HG03460 (cell line): ENCODE measurements at regions not wholly inside any gene's neighbourhood (a gene's known extent, or its start where the extent isn't known, plus 50 kb on each side); places are given as distances from the start of the nearest gene placed in this dataset.

ENCODE experiments used
- ATAC-seq: cut with Tn5 transposase; IDR thresholded peaks from one replicate; pipeline ENCODE4 v1.9.1; 2021; ENCODE audit not compliant: unreplicated experiment

DNA sequence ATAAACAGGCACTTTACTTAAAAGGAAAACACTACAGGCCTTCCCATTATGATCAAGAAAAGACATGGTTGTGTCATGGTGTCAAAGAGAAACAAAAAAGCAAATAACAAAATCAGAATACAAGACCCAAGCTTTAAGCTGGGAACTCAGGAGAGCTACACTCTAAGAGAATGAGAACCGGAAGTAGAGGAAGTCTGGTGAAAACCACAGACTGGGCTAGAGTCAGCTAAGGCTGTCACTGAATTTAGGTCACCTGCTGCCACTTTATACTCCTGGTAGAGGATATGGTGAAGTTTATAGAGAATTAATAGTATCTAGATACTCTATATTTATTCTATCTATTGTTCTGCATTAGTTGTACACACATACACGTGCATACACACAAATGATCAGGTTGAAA, 971.7 kb downstream of the FLRT2 start:
- no peak for ATAC-seq

- ATAC-seq = no peak
Observed at GRCh38 chr14:86491743-86492142, 961.8 kb downstream of the FLRT2 start.

DNA sequence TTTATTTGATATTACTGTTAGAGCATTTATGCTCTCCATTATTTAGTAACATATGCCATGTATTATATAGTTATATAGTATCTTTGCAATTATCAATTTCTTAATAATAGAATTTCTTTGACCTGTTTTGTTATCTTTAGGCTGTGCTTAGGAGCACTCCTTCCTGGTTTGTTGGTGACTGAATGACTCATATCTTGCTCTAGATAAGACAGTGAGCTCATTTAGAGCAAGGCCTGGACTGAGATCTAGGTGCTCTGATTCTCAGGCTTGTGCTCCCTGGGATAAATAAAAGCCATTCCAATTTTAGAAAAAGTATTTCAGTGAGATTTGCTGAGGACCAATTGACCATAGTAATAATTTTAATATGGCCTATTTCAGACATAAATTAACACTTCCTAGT, 951.2 kb downstream of the FLRT2 start:
- ATAC-seq = no peak

DNA sequence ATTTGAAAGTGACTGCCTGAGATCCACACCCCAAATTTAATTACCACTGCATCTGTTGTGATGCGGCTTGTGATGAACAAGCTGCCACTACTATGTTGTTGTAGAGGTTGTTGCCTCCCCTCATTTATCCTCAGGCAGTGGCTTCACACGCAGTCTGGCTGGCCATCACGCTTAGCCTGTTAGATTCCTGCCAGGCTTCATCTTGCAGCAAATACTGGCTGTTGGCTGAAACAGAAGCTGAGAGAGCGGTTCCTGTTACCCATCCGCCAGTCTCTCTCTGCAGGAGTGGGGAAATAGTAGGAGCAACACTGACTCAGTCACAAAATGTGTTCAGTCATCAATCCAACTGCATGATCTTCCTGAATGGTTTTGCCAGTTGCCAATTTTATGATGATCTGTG, 934.4 kb downstream of the FLRT2 start:
- ATAC-seq = no peak

DNA sequence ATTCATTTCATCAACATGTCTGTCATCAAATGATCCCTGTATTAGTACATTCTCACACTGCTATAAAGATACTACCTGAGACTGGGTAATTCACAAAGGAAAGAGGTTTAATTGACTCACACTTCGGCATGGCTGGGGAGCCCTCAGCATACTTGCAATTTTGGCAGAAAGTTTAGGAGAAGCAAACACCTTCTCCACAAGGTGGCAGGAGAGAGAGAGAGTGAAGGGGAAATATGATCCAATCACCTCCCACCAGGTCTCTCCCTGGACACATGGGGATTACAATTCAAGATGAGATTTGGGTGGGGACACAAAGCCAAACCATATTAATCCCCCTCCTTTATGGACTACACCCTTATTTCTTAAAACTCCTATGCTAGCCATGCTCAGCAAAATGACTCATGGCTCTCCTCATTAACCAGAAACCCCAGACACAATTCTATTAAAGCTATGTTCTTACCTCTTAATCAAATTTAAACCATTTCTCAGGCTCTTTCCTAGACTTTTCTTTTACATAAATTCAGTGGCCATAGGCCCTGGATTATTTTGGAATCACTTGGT, 932.3 kb downstream of the FLRT2 start:
- ATAC-seq = no peak

DNA sequence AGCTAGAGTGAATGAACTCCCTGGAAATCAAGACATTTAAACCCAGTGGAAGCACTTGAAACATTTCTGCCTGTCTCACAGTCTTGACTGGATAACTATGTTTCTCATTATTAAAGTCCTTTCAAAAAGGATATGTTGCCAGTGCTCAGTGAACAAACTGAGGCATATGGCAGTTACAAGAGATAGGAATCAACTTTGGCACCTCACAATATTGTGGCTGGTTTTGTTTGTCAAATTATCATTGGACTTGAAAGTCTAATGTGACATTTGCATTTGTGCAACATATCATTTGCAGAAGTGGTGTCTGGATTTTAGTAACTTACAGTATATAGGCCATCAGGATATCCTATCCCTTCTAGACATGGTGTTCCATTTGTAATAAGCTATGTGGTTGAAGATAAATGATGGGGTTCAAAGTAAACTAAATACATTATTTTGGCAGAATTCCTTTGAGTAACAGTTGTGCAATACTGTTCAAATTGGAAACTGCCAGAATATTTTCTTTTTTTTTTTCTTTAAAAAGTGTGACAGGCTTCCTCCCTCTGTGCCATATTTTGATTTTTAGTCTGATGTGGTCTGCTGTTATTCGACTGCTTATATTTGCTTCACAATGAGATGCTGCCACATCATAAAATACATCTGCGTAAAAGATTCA, 927.7 kb downstream of the FLRT2 start:
- ATAC-seq = no peak

DNA sequence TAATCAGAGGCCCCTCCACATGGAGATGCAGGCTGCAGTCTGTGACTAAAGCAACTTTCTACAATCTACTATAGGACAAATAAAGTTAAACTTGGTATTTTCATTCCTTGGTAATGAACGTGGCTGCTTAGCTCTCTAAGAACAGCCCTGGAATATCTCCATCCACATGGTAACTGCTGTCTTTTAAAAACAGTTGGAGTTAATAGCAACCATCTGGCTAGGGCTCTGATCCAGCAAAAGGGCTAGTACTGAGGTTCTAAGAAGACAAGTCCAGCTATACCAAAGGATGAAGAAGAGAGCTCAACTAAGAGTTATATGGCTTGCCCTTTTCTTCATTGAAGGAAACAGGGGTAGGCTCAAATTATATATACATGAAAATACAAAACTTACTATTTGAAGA, 920.1 kb downstream of the FLRT2 start:
- ATAC-seq = no peak

- ATAC-seq = no peak
Observed at GRCh38 chr14:86442135-86442534, 912.2 kb downstream of the FLRT2 start.

DNA sequence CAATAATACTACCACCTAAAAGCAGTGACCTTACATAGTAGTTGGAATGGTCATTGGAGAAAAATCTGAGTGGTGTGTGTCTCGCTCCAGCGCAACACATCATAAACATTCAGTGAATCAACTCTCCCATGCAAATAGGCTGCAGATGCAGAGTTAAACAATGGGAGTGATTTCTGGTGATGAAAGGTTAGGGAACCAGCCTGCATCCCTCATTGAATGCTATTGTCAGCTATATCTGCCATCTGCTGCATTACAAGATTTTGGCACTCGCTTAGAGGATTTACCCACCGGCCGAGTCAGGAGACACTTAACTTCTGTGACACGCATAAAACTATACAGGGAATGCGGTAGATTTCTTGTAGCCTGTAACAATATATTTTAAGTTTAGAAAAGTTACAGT, 900.9 kb downstream of the FLRT2 start:
- ATAC-seq = no peak

- no peak for ATAC-seq
Observed at GRCh38 chr14:86423214-86423613, 893.3 kb downstream of the FLRT2 start.

DNA sequence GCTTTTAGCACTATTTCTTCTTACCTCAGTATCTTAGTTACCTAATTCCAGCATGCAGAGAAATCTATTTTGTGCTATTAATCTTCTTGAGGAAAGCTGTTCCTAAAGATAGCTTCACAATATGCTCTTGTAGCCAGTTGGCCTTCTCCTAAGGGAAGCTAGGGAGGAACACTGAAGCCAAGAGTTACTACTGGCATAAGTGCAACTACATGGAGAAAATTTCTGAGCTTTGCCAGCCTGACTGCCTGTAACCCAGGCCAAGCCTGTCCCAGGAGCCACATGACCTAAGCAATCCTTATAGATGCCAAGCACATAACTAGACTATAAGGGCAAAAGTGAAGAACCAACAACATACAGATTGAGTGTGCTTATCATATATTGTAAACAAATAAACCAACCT, 890.2 kb downstream of the FLRT2 start:
- ATAC-seq = no peak

DNA sequence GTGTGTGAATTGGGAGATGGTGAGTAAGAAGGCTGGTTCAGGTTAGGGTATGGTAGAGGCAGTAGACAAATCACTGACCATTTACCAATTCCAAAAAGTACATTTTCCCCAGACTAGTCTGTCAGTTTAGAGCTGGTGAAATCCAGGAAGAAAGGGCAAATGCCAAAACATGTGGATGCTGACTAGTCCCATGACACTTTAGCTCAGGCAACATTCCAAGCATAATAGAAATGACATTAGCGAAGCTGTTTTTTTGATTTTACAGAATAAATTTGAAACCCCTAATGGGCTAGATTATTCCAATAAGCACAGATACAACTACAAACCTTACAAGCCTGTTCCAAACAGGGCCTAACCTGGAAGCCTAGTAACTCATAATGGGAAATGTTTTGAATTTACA, 884.2 kb downstream of the FLRT2 start:
- ATAC-seq = no peak

GRCh38 chr14:86404989-86405649, 875.2 kb downstream of the FLRT2 start:
- no peak for ATAC-seq

DNA sequence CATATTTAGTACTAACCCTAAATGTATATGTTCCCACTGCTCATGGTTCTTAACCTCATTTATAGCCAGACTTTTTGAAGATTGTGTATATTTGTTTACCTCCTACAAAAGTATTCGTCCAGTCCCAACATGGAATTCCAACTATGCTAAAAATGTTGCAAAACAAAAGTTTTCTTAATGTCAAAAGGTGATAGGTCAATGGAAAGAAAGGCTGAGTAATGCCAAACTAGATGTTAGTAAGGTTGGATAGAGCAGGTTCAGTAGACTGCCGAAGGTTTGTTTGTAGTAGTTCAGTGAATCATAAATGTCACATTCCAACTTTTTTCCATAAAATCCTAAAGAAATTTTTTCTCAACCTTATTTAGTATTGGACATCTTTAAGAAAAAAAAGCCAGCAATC, 874.5 kb downstream of the FLRT2 start:
- ATAC-seq = no peak

DNA sequence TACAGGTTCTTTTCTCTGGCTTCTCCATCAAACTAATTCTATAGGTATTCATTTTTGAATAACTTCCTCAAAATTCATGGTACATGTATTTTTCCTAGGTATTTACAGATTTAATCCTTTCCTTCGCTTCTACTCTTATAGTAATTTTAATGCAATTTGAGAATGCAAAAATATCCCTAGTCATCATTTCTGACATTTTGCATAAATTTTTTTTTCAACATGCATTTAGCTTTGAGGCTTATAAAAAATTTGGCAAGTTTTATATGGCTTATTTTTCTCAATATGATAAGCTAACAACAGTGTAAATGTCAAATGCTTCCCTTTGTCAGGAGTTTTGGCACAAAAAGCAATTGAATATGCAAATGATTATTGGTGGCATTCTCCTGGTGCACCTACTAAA, 872.6 kb downstream of the FLRT2 start:
- ATAC-seq = no peak

DNA sequence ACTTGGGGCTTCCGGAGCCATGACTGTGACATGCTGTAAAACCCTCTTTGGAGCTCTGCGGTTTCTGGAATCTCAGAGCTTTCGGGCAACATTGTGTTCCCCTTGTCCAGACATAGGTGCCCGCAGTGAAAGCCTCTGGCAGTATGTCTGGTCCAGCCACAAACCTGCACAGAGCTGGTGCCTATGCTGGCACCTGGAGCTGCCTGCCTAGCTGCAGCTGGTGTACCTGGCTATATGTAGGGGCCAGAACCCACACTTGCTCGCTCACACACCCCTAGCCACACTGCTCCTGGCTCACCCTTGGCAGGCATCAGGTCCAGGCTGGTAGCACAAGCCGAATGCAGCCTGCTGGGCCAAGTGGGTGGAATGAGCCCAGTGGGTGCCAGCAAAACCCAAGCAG, 861.1 kb downstream of the FLRT2 start:
- no peak for ATAC-seq

DNA sequence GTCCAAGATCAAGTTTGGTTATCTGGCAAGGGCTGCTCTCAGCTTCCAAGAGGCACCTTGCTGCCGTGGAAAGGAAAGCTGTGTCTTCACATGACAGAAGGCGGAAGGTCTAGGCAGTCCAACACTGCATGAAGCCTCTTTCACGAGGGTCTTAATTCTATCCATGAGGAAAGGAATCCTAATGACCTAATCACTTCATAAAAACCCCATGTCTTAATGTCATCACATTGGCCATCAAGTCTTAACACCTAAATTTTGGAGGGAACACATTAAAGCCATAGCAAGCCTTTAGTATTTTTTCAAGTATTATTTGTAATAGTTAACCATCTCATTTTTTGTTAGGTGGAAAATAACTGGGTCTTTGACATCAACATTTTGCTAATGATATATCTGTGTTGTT, 858.3 kb downstream of the FLRT2 start:
- no peak for ATAC-seq

DNA sequence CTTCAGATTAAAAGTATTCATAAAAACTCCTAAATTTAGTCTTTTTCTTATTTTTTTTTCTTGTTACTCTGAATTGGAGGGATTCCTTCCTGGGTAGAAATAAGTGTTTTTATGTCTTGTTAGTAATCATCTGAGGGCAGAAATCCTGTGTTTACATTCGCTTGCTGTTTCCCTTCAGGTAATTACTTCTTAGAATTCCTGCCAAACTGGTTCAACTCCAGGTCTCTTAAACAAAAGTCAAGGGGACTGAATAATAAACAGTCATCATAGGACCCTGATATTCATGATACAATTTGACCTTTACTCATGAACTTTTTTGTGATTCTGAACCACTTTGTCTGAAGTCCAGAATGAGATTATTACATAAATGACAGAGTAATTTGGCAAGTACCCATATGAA, 843.9 kb downstream of the FLRT2 start:
- ATAC-seq = no peak

DNA sequence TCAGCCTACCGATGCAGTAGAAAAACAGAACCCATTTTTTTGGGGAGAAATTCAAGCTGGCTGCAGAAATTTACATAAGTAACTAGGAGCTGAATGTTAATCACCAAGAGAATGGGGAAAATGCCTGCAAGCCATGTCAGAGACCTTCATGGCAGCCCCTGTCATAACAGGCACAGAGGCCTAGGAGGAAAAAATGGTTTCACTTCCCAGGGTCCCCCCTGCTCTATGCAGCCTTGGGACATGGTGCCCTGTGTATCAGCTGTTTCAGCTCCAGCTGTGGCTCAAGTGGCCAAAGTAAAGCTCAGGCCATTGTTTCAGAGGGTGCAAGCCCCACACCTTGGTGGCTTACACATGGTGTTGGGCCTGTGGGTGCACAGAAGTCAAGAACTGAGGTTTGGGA, 842.5 kb downstream of the FLRT2 start:
- ATAC-seq = no peak

GRCh38 chr14:86364634-86365033, 834.7 kb downstream of the FLRT2 start:
- ATAC-seq = no peak

DNA sequence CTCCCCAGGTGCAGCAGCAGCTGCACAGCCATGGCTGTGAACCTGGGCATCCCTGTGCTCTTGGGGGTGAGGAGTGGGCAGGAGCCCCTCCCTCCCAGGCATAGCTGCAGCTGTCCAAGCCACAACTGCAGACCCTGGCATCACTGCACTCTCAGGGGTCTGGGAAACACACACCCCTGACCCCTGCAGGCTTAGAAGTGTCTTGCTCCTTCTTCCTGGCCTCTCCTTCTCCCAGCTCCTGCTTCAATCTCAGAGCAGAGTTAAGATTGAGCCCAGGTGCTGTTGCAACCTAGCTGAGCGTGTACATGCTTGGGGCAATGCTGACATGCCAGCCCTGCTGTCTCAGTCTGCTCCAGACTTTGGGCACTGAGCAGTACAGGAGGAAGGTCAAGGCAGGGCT, 833.6 kb downstream of the FLRT2 start:
- ATAC-seq = no peak

DNA sequence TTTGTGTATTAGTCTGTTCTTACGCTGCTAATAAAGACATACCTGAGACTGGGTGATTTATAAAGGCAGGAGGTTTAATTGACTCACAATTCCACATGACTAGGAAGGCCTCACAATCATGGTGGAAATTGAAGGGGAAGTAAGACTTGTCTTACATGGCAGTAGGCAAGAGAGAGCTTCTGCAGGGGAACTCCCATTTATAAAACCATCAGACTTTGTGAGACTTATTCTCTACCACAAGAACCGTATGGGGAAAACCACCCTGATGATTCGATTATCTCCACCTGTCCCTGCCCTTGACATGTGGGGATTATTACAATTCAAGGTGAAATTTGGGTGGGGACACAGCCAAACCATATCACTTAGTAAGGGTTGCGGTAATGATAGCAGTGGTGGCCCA, 833.1 kb downstream of the FLRT2 start:
- no peak for ATAC-seq

GRCh38 chr14:86357876-86358275, 827.9 kb downstream of the FLRT2 start:
- no peak for ATAC-seq
